Sigmoid colon (tissue), 4 donors: ENCODE measurements at regions not wholly inside any gene's neighbourhood (a gene's known extent, or its start where the extent isn't known, plus 50 kb on each side); places are given as distances from the start of the nearest gene placed in this dataset.

Experiments used
- POLR2A ChIP-seq, 2 donors: fragments of 450-650 bp; IDR thresholded peaks; one replicate each; pipeline ENCODE4 v1.6.1; 2016; ENCODE audit warnings: antibody characterized with exemption in 2 of 2, mild to moderate bottlenecking in 2 of 2, moderate library complexity in 2 of 2
- POLR2AphosphoS5 ChIP-seq, 4 donors: sonication (generic); formaldehyde crosslinking; IDR thresholded peaks; one replicate each; pipeline ENCODE4 v1.6.1; 2017; ENCODE audit warnings: antibody characterized with exemption in 4 of 4
- TF ChIP-seq, protein P1 (sequence below), 4 experiments: fragments of 450-650 bp in 3 of 4; fragments of 200-600 bp in 1 of 4; IDR thresholded peaks; one replicate each; pipeline ENCODE4 v1.5.1; 2016 to 2019; ENCODE audit warnings: antibody characterized with exemption in 4 of 4, mild to moderate bottlenecking in 3 of 4, moderate library complexity in 2 of 4

DNA sequence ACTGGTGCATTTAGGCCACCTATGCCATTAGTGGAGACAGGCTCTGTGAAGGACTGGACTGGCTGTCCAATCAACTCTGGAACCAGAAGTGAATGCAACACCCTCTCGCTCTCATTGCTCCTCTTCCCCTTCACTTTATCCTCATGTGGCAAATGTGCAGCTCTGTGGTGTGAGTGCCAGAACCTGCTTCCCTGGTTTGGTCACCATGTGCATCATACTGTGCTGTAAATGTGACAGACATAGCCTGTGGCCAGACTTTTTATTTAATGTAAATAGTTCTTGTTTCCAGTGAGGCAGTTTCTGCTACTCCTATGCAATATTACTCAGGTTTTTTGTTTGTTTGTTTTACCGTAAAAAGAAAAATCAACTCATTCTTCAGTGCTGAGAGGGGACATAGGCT, 73.0 kb upstream of the PPP1R9A start:
- TF ChIP-seq POLR2AphosphoS5 (IDR thresholded peaks at IDR 0.05) (no peak), POLR2A (IDR thresholded peaks at IDR 0.05) (no peak)
- TF ChIP-seq, protein P1, sequence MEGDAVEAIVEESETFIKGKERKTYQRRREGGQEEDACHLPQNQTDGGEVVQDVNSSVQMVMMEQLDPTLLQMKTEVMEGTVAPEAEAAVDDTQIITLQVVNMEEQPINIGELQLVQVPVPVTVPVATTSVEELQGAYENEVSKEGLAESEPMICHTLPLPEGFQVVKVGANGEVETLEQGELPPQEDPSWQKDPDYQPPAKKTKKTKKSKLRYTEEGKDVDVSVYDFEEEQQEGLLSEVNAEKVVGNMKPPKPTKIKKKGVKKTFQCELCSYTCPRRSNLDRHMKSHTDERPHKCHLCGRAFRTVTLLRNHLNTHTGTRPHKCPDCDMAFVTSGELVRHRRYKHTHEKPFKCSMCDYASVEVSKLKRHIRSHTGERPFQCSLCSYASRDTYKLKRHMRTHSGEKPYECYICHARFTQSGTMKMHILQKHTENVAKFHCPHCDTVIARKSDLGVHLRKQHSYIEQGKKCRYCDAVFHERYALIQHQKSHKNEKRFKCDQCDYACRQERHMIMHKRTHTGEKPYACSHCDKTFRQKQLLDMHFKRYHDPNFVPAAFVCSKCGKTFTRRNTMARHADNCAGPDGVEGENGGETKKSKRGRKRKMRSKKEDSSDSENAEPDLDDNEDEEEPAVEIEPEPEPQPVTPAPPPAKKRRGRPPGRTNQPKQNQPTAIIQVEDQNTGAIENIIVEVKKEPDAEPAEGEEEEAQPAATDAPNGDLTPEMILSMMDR (IDR thresholded peaks at IDR 0.05), result no peak
